PFSK-1 (cell line): ENCODE measurements at regions not wholly inside any gene's neighbourhood (a gene's known extent, or its start where the extent isn't known, plus 50 kb on each side); places are given as distances from the start of the nearest gene placed in this dataset.

Experiments
- FOXP2 ChIP-seq: optimal IDR thresholded peaks from 2 replicates; pipeline ENCODE3; 2011; ENCODE audit warnings: borderline replicate concordance, control low read depth, inconsistent platforms; ENCODE audit not compliant: insufficient read depth; ENCODE audit errors: extremely low read length, extremely low read depth
- SIN3A ChIP-seq: IDR thresholded peaks from 2 replicates; pipeline ENCODE4 v1.6.1; 2012; ENCODE audit warnings: mild to moderate bottlenecking, low read length, moderate library complexity, borderline replicate concordance; ENCODE audit not compliant: insufficient read depth

- TF ChIP-seq FOXP2: no peak
- no peak for TF ChIP-seq SIN3A
Observed at GRCh38 chr3:65170390-65171042, 482.7 kb upstream of the ADAMTS9 start.
